ENCODE measurements at regions not wholly inside any gene's neighbourhood (a gene's known extent, or its start where the extent isn't known, plus 50 kb on each side); places are given as distances from the start of the nearest gene placed in this dataset.

GRCh38 chr3:36633060-36633459, 131.3 kb downstream of the DCLK3 start:
- TF ChIP-seq FOXM1 (IDR thresholded peaks at IDR 0.05; ENCODE audit: borderline replicate concordance) (no peak), BHLHE40 (IDR thresholded peaks at IDR 0.05; ENCODE audit: borderline replicate concordance) (no peak), ZNF384 (IDR thresholded peaks at IDR 0.05) (no peak), NFRKB (IDR thresholded peaks at IDR 0.05) (no peak)

All from HEK293T (cell line).